GM18520 (cell line): ENCODE measurements at regions not wholly inside any gene's neighbourhood (a gene's known extent, or its start where the extent isn't known, plus 50 kb on each side); places are given as distances from the start of the nearest gene placed in this dataset.
A peak's percentile ranks its signal among the peaks of the same experiment; 100 is the strongest.

Experiments
- ATAC-seq: cut with Tn5 transposase; IDR thresholded peaks from one replicate; pipeline ENCODE4 v1.9.1; 2021; ENCODE audit not compliant: unreplicated experiment

DNA sequence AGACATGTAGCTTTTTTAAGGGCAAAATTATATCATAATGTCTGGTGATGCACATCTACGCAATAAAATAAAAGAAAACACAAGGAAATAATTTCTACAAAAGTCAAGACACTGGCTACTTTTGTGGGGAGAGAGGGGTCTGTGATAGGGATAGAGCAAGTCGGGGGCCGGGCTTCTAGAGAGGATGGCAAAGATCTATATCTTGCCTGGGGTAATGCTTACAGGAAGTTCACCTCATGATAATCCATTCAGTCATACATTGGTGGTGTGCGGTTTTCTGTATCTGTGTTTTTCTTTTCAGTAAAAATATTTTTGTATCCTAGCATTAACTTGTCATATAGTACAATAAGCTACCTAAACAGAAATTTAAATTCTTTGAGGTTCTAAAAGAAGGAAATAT, 178.8 kb downstream of the ARRDC4 start:
- no peak for ATAC-seq

DNA sequence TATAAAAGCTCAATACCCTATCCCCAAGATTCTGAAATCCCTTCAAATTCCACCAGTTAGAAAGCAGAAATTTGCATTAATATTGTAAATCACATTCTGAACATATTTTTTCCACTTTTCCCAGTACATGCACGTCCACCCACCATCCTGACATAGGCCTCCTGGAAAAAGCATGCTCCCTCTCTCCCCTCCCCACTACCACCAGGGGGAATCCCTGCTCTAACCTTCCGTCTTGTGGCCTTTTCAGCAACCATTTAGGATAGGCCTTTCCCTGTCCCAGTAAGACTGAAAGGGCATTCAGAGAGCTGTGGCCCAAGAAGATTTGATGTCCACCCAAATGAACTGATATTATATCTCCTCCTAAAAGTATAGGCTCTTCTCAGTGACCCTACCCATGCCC, 182.1 kb downstream of the ARRDC4 start:
- no peak for ATAC-seq

DNA sequence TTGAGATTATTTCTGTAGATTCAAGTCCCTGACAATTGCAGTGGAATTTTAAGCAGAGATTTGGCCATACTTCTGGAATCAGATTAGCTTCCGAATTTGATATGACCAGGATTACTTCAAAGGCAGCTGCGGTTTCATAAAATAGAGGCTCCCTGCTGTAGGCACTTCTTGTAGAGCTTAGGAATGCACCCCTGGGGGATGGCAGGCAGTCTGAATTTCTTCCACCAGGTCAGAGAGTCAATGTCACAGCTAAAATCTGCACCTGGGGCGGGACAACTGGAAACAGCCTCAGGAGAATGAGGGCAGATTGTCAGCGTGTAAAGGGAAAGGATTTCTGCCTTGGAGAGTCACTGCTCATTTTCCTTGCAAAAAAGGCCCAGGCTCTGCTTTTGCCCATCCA, 182.6 kb downstream of the ARRDC4 start:
- no peak for ATAC-seq

DNA sequence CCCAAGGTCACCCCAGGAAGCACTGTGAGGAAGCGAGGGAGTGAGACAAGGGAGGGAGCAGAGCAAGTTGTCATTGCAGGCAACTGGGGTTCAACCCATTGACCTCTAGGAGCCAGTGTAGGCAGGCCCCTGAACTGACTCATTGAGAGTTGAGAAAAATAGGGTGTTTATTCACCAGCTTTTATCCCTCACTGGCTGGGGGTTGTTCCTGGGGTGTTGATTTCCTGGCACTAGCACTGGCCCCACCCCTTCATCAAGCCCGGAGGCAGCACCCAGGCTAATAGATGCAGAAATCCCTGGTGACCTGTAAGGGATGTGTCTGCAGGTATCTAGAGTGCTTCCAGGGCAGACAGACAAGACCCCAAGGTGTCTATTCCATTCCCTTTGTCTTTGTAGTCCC, 183.9 kb downstream of the ARRDC4 start:
- ATAC-seq, result no peak

DNA sequence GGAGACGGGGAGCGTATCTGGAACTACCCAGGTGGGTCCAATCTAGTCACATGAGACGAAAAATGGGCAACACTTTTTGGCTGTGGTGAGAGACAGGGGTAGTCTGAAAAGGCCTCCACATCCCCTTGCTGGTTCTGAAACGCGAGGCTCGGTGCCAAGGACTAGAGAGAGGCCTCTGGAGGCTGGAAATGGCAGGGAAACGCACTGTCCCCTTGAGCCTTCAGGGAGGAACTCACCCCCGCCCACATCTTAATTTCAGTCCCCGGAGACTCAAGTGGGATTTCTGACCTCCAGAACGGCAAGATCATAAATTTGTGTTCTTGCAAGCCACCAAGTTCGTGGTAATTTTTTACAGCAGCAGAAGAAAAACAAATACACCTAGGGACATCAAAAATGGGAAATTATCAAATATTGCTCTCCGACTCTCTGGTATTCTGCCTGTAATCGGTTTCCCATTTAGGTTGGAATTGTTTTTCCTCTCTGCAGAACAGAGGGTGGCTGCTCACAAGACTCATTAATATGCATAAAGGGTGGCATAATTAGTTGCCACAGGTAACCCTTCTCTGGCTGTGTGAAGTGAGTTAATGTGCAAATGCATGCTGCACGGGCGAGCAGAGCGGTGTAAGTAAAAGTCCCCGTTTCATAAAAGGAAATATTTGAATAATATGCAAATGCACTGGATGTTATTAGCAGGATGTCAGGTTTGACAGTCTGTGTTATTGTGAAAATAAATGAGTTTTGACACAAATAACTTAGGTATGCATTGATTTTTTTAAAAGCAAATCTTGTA, 185.7 kb downstream of the ARRDC4 start:
- ATAC-seq, result no peak

DNA sequence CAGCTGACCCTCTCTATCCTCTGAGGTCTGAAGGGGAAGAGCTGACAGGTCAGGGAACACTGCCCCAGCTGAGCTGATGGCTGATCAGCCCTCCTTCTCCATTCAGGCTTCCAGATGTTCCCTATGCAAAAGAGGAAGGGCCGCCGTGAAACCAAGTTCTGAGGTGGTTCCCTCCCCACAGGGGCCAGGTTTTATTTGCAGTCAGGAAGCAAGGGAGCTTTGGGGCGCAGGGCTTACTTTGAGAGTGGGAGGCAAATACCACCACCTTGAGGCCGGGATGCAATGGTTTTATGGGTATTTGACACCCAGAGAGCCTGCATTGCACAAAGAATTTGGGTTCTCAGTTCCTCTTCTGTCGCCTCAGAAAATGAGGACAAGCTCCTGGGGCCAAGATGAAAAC, 186.9 kb downstream of the ARRDC4 start:
- no peak for ATAC-seq

DNA sequence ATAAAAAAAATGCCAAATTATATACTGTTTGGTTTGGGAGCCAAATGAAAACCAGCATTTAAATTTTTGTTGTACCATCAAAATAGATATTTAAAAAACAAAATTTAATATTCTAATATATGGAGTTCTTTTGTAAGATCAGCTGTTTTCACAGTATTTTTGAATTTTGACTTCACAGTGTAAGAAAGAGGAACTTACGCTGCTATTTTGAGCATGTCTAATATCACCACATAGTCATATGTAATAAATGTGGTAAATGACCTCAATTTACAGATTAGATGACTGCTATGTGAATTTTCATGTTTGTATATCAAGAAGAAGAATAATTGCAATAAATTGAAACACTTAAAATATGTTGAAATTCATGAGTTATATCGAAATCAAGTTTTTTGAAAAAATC, 189.6 kb downstream of the ARRDC4 start:
- ATAC-seq, result no peak

DNA sequence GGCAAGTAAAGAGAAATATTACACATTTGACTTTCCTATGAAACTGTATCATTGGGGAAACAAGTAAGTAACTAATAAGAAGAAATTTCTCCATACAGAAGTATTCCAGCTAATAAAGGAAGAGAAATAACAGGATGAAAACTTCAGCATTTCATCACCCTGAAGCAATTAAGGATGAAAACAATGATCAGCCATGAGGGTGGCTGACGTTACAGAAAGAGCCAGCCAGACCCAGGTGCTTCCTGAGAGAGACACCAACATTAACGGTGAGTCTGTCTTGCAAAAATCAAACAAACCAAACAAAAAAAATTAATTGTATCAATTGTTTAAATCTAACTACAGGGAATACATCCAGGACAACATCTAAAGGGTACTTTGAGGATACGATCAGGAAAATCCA, 190.0 kb downstream of the ARRDC4 start:
- no peak for ATAC-seq

DNA sequence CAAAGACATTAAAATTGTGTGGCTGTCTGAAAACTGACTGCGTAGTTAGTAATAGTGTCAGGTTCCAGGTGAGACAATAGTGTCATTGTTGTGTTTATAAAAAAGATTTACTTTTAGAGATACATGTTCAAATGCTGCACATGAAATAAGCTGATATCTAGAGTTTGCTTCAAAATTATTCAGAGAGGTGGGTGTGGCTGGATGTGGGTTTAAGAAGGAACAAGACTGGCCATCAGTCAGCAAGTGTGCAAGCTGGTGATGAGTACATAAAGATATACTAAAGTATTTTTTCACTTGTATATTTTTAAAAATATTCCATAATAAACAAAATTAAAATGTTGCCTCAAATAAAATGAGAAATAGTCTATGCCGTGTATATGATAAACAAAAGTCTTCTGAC, 190.6 kb downstream of the ARRDC4 start:
- ATAC-seq, result no peak

DNA sequence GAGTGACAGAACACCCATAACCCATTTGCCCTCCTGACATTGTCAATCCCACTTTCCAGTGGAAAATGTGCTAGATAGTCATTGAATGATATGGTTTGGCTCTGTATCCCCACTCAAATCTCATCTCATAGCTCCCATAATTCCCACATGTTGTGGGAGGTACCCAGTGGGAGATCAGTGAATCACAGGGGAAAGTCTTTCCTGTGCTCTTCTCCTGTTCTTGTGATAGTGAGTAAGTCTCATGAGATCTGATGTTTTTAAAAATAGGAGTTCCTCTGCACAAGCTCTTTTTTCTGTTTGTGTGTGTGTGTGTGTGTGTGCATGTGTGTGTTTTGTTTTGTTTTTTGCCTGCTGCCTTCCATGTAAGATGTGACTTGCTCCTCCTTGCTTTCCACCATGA, 191.7 kb downstream of the ARRDC4 start:
- ATAC-seq, result no peak

DNA sequence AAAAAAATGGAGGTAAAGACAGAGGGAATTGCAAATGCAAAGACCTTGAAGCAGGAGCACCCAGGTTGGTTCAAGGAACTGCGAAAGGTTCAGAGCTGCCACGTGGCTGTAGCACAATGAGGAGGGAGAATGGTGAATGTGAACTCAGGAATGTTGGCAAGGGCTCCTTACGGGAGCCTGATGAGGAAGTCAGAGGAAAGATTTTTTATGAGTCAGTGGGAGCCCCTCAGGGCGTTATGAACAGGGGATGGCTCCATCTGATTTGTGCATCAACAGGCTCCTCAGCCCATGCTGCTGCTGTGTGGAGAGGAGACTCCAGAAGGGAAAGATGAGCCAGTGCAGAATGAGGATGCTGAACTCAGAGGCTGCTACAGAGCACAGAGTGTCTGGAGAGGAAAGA, 194.4 kb downstream of the ARRDC4 start:
- ATAC-seq, result no peak

DNA sequence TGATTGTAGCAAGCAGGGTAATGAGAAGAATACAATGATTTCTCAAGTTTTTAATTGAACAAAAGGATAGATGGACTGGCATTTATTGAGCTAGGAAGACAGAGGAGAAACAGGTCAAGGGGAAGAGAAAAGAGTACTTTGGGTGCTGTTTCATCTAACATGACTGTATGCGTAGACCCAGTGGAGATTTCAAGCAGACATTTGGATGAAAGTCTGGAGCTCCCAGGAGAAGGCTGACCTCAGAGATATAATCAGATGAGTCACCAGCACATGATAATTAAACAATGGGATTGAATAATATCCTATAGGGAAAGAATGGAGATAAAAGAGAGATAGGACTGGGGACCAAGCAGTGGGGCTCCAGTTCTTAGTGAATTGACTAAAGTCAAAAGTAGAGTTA, 194.9 kb downstream of the ARRDC4 start:
- ATAC-seq, result no peak

DNA sequence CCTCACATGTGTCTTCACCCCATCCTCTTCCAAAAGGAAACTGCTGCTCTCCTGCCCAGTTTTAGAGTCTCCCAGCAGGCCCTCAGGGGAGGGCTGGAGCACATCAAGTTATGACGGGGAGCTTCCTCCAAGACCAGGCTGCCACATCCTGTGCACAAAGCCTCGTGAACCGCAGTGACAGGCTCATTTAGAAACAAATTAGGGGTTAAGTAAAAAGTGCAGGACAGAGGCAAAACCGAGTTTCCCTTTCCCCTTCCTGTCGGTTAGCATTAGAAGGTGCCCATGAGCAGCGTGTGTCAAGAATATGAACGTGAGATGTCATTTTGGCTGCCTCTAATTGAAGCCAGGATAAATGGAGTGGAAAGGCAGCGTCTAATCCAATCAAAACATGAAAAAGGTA, 199.7 kb downstream of the ARRDC4 start:
- peak; percentile 82 for ATAC-seq

DNA sequence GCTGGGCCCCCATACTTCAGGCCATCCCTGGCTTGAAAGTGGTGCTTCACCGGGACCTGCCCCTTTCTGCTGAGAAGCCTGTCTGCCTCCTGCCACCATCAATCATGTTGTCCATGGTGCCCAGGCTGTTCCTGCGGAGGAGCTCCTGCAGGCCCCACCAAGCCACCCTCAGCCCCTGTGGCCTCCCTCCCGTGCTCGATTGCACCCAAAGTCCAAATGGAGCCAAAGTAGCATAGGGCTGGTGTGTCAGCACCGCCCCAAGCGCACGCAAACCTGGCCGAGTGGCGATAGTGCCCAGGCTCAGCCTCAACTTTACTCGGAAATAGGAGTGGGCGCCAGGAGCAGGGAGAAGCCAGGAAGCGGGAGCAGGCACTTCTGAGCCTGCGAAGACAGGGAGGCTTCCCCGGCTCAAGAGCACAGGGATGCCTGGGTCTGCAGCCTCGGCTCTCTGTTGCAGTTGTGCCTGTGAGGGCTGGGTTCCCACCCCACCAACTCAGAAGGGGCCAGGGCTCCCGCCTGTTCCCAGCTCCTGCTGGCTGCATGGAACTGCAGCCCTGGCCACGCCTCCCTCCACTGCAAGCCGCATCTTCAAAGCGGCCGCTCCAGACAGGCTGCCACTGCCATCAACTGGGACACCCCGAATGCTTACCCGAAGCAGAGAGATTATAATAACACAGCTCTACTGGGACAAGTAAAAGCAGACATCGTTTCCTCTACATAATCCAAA, 203.0 kb downstream of the ARRDC4 start:
- ATAC-seq, result no peak

DNA sequence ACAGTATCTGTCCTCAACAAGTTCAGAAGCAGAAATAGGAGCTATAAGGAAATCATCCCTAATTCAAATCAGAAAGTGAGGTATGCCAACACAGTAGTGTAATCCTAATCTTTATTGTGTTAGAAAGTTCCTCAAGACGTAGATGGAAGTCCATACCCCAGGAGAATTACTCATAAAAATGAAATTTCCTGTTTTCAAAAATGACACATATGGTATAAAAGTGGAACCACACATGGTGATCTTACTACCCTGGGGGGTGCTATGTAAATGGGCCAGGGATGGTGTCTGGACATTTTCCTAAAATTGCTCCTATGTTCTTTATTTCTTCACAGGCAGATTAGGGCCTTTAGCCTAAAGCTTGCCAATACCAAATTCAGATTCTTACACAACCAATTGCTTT, 204.1 kb downstream of the ARRDC4 start:
- no peak for ATAC-seq

DNA sequence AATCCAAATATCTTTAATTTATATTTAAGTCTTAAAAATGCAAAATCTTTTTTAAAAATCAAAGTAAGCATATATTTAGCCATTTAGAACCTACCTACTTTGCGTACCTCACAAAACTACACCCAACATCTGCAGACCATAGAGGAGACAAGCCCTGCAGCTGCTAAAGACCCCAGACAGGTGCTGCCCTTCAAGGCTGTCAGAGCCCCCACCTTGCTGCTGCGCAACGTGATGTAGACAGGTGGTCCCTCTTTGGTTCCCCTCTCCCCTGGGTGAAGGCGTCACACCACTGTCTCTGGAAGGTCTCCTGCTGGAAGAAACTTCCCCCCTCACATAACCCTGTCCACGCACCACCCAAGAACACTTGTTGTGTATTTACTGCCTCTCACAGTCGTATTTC, 204.5 kb downstream of the ARRDC4 start:
- ATAC-seq, result no peak

DNA sequence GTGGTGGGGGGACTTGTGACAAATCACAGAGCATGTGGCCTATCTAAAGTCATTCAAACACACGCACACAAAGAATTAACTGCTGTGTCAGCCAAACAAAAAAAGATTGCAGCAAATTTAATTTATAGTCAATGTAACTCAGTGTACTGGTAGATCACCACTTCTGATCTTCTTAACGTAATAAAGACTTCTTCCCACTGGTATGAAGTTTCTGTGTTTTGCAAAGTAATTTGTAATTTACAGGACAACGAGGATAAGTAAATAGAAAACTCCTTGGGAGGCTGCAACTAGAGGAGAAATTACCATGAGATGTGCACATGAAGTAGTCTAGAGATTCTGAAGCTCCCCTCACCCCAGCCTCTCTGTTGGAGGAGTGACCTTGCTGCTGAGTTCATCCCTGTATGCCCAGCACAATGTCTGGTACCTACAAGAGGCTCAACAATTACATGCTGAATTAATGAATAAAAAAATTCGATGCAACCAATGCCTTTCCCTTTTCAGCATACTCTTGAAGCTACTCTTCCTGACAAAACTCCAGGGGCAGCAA, 207.3 kb downstream of the ARRDC4 start:
- no peak for ATAC-seq

DNA sequence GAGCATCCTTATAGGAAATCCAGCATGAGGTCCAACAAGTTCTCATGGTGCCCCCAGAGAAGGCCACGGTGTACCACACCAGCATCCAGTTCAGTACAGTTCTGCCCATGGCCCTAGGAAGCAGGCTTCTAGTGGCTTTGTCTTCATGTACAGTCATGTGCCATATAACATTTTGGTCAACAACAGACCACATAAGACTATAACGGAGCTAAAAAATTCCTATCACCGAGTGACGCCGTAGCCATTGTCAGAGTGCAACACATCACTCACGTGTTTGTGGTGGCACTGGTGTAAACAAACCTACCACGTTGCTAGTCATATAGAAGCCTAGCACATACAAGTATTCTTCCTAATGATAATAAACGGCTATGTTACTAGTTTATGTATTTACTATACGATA, 209.0 kb downstream of the ARRDC4 start:
- ATAC-seq, result no peak

DNA sequence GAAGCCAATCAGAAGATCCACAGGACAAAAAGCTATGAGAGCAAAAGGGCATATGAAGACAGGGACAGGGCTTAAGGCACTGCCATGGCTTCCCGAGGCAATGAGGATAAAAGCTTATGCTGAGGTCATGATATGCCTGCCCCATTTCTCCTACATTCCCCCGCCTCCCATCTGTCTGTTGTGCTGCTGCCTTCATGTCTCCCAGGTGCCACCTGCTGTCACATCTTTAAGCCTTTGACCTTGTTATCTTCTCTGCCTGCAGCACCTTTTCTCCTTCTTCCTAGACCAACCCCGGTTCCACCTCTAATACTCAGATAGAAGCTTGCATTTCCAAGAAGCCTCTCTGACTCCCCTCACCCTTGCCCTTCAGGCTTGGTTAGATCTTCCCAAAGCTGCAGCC, 213.8 kb downstream of the ARRDC4 start:
- ATAC-seq, result no peak

DNA sequence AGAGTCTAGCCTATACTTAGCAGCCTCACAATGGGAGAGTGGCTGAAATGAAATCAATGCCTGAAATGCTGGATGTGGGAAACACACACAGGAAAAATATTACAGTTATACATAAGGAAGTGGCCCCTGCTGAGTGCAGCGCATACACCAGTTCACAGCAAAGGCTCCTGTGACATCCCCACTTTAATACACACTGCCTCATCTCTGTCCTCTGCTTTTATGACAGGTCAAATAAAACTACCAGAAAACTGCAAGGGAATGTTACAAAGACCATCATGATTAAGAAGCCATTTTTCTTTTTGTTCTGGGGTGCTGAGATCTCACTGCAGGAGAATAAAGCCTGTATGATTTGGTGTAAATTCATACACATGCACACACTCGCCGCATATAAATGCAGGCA, 214.3 kb downstream of the ARRDC4 start:
- ATAC-seq, result no peak

DNA sequence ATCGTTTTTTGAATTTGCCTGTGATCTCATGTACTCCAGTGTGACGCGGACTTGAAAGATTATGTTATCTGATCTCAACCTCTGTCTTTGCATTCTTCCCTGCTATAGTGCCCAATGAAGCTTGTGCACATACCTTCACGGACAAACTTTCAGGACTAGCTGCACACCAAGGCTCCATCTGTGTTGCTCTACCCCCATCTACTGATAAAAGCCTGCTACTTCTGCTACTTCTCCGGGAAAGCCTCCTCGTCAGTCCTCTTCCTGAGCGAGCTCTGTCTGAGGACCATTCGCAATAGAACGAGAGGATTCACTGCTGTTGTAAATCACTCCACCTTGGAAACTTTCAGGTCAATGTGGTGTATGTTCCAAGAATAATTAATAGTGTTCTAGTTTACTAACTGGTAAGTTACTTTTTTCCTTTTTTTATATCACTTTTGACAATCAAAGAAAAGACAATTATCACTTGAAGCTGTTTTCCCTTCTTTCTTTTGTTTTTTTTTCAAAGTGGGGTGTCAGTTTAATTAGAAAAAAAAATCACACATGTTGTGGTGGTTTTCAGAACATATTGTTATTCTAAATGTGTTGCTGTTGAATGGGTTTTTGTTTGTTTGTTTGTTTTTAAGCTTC, 217.6 kb downstream of the ARRDC4 start:
- ATAC-seq, result no peak

DNA sequence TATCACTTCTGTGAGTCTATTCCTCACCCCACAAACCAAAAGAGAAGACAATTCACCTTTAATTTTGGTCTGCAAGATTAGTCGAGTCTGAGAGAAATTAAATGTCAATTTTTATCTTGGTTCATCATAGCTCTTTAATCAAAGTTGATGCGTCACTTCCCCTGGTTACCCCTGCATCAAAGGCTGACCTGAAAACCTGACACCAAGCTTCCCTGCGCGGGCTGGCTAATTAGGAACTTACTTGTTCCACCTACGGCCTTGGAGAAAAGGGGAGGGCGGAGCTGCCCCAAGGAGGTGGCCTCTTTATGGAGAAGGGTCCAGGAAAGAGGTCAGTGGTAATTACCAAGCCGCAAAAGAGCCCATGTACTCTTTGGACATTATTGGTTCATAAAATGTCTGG, 218.4 kb downstream of the ARRDC4 start:
- ATAC-seq, result no peak
